ENCODE measurements at regions not wholly inside any gene's neighbourhood (a gene's known extent, or its start where the extent isn't known, plus 50 kb on each side); places are given as distances from the start of the nearest gene placed in this dataset.

- no peak for TF ChIP-seq CTCF (IDR thresholded peaks at IDR 0.05 in 4 of 5, conservative IDR thresholded peaks at IDR 0.05 in 1 of 5)
- TF ChIP-seq POLR2A (IDR thresholded peaks at IDR 0.05) = no peak
Measured at GRCh38 chr6:74070711-74071110, 374.7 kb downstream of the CD109 start.
